Urinary bladder (tissue), 3 donors: ENCODE measurements at regions not wholly inside any gene's neighbourhood (a gene's known extent, or its start where the extent isn't known, plus 50 kb on each side); places are given as distances from the start of the nearest gene placed in this dataset.
"Not testable (repeated sequence)": the region's sequence is repeated elsewhere in the genome, so short reads cannot be mapped to it uniquely, and the experiment has no call there.

ENCODE experiments used
- DNase-seq: peaks from one replicate; pipeline ENCODE4 v3.0.0-alpha.2; 2015; ENCODE audit errors: extremely low spot score
- H3K27ac ChIP-seq: one replicate; pipeline ENCODE4 v1.5.1; 2013; ENCODE audit warnings: low read depth, mild to moderate bottlenecking, moderate library complexity
- H3K36me3 ChIP-seq: one replicate; pipeline ENCODE4 v1.6.1; 2013; ENCODE audit warnings: mild to moderate bottlenecking, moderate library complexity; ENCODE audit not compliant: insufficient read depth
- H3K4me1 ChIP-seq: one replicate; pipeline ENCODE4 v1.6.1; 2013; ENCODE audit warnings: mild to moderate bottlenecking, moderate library complexity; ENCODE audit not compliant: insufficient read depth
- H3K4me3 ChIP-seq: one replicate; pipeline ENCODE4 v1.5.1; 2013; ENCODE audit warnings: low read depth, low read length
- WGBS: extraction: QIAGEN DNeasy Blood & Tissue Kit; methylation state at CpG from one replicate; pipeline ENCODE4 v1.1.7; 2013; 5-methylcytosine and 5-hydroxymethylcytosine counted together
- donor health status: healthy with polysubstance abuse.
- donor health status: healthy.

GRCh38 chr12:8355531-8355930 lies 100.2 kb upstream of the CLEC6A start:
- not testable (repeated sequence) for H3K4me3 ChIP-seq, DNase-seq, H3K4me1 ChIP-seq, H3K36me3 ChIP-seq, H3K27ac ChIP-seq
- WGBS, result 92% methylated on average over 4 of the region's 4 CpGs

- not testable (repeated sequence) for DNase-seq, H3K36me3 ChIP-seq, H3K4me1 ChIP-seq, H3K27ac ChIP-seq, H3K4me3 ChIP-seq
- WGBS, result 23% methylated on average over 5 of the region's 5 CpGs
Measured at GRCh38 chr12:8373744-8374143, 82.0 kb upstream of the CLEC6A start.

DNA sequence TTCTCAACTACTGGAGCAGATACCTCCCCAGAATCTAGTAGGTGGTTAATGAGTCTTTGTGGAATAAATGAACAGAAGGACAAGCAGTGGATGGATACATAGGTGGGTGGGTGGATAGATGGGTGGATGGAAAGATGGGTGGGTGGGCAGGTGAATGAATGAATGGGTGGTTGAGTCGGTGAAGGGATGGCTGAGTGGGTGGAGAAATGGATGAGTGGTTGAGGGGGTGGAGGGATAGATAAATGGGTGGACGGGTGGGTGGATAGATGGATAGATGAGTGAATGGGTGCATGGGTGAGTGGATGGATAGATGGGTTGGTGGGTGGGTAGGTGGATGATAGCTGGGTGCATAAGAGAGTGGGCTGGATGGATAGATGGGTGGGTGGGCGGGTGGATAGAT lies 80.6 kb upstream of the CLEC6A start:
- not testable (repeated sequence) for H3K27ac ChIP-seq, DNase-seq, H3K4me3 ChIP-seq, H3K36me3 ChIP-seq, H3K4me1 ChIP-seq
- 80% methylated on average over 3 of the region's 3 CpGs for WGBS

DNA sequence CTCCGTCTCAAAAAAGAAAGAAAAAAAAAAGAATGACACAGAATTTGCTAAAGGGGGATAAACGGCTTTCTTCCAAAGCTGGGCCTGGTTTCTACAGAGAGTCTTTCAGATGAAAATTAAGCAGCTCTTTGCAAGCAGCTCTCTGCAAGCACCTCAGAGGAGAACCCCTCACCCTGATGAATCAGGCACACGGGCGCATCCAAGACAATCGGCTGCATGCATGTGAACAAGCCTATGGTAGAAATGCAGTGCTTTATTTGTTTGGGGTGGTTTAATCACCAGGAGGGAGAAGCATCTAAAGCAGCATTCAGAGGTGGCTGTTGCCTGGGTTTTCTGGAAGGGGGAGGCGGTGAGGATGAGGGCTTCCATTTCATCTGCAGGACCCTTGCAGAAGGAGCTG lies 78.0 kb upstream of the CLEC6A start:
- H3K27ac ChIP-seq, result not testable (repeated sequence)
- WGBS, result 74% methylated on average over 6 of the region's 6 CpGs

GRCh38 chr12:8382556-8382955 lies 73.2 kb upstream of the CLEC6A start:
- 84% methylated on average over 4 of the region's 4 CpGs for WGBS
- not testable (repeated sequence) for H3K27ac ChIP-seq, H3K36me3 ChIP-seq, H3K4me3 ChIP-seq, DNase-seq, H3K4me1 ChIP-seq

More for the DNA sequence above, 78.0 kb upstream of the CLEC6A start:
- H3K4me3 ChIP-seq, DNase-seq, H3K36me3 ChIP-seq, H3K4me1 ChIP-seq: not testable (repeated sequence)

GRCh38 chr12:8384686-8385085 lies 71.1 kb upstream of the CLEC6A start:
- not testable (repeated sequence) for H3K36me3 ChIP-seq, DNase-seq, H3K27ac ChIP-seq, H3K4me1 ChIP-seq, H3K4me3 ChIP-seq
- WGBS, result 92% methylated on average over 9 of the region's 9 CpGs

DNA sequence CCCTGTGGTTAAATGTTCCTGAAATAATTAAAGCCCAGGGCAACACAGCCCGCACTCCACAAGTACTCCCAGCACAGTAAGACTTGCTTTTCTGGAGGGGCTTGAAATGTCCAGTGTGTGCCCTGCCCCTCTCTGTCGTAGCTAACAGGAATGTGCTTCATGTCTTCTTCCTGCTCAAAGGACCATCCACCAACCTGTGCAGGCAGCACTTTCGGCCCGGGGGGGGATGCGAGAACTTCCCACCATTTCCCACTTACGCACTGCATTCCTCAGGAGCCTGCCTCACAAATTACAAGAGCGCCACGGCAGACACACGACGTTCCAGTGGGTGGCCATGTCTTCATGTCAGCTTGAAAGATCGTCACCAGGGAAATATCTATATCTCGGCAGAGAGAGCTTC lies 70.3 kb upstream of the CLEC6A start:
- WGBS, result 86% methylated on average over 12 of the region's 12 CpGs
- H3K36me3 ChIP-seq, DNase-seq, H3K4me3 ChIP-seq, H3K4me1 ChIP-seq, H3K27ac ChIP-seq: not testable (repeated sequence)

DNA sequence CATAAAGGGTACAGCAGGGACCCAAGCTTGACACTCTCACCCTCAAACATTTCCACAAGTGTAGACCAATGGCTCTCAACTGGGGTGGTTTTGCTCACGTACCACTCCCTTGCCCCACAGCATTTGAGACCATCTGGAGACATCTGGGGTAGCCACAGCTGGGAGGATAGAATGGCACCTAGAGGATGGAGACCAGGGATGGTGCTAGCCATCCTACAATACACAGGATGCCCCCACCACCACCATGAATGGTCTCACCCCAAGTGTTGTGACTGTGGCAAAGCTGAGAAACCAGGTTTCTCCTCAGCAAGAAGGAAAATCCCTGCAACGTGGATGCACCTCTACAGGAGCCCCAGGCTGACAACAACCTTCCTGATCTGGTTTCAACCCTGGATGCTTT lies 69.1 kb upstream of the CLEC6A start:
- not testable (repeated sequence) for H3K4me1 ChIP-seq, H3K4me3 ChIP-seq, H3K36me3 ChIP-seq, DNase-seq, H3K27ac ChIP-seq
- 85% methylated on average over 1 of the region's 2 CpGs for WGBS

GRCh38 chr12:8389296-8389695 lies 66.5 kb upstream of the CLEC6A start:
- not testable (repeated sequence) for DNase-seq, H3K36me3 ChIP-seq, H3K4me1 ChIP-seq, H3K4me3 ChIP-seq, H3K27ac ChIP-seq
- WGBS, result 77% methylated on average over 8 of the region's 8 CpGs

DNA sequence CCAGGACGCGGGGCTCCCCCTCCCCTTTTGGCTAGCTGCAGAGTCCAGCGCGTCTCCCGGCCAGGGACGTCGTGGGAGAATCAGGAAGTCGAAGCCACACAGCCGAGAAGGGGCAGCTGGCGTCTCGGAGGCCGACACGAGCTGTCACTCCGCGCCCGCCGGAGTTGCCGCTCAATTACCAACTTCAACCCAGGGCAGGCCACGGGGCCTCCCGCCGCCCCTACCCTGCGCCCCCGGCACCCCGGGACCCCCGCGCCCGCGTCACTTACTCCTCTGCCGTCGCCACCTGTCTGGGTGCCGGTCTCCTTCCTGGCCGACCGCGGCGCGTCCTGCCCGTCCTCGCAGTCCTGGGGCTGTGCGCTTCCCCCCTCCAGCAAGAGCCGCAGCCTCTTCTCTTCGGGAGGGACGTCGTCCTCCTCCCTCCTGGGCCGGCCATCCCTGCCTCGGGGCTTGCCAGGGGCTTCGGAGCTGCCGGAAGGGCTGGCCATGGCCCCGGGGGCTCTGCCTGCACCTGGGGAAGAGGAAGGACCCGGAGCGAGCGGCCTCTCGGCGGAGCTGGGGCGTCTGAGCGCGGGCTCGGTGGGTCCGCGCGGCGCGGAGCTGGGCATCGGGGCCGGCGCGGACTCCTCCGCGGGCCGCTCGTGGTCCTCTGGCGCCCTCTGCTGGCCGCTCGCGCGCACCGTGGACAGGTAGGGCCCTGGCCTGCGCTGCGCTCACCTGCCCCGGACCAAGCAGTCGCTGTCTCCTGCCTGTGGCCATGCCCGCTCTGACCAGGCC lies 65.6 kb upstream of the CLEC6A start:
- WGBS, result under 1% methylated on average over 81 of the region's 81 CpGs
- DNase-seq, H3K36me3 ChIP-seq, H3K27ac ChIP-seq, H3K4me1 ChIP-seq: not testable (repeated sequence)
- peak overlapping the region; percentile 7 for H3K4me3 ChIP-seq

- WGBS, result 4% methylated on average over 67 of the region's 79 CpGs
- not testable (repeated sequence) for H3K36me3 ChIP-seq, DNase-seq, H3K4me1 ChIP-seq, H3K27ac ChIP-seq
- peak overlapping the region; percentile 43 for H3K4me3 ChIP-seq
Measured at GRCh38 chr12:8396225-8397071, 59.3 kb upstream of the CLEC6A start.

DNA sequence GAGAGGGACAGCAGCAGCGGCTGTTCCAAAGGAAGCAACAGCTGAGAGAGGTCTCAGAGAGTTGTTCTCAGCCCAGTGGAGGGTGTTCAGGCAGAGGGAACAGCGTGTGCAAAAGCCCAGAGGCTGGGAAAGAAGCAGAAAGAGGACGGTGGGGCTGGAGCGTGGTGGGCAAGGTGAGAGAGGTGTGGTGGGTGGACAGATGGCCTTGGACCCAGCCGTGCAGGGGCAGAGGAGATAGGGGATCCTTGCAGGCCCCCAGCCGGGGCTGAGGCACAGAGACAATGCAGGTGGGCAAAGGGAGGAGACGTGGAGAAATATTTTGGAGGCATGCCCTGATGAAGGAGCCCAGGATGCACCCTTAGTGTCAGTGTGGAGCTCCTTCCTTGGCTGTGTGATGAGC lies 58.4 kb upstream of the CLEC6A start:
- not testable (repeated sequence) for DNase-seq, H3K36me3 ChIP-seq, H3K27ac ChIP-seq, H3K4me1 ChIP-seq, H3K4me3 ChIP-seq
- WGBS, result 56% methylated on average over 7 of the region's 7 CpGs

GRCh38 chr12:8399496-8400034 lies 56.2 kb upstream of the CLEC6A start:
- DNase-seq, H3K36me3 ChIP-seq, H3K4me3 ChIP-seq, H3K27ac ChIP-seq, H3K4me1 ChIP-seq: not testable (repeated sequence)
- 51% methylated on average over 13 of the region's 13 CpGs for WGBS

DNA sequence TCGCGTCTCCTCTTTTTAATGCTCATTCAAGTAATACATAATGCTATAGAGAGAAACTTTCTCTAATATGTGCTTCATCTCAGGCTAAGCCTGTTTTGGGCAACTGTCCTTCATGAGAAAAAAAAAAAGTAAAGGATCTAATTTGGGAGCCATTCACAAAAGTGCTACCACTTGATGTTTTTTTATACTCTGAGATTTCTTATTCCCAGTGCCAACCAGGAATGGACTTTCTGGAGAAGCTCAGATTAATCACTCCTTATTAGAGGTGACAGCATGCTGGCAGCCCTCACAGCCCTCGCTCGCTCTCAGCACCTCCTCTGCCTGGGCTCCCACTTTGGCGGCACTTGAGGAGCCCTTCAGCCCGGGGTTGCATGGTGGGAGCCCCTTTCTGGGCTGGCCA lies 51.9 kb upstream of the CLEC6A start:
- H3K4me3 ChIP-seq, H3K36me3 ChIP-seq, H3K27ac ChIP-seq, DNase-seq, H3K4me1 ChIP-seq: not testable (repeated sequence)
- 87% methylated on average over 6 of the region's 6 CpGs for whole genome bisulfite sequencing
